ENCODE measurements at regions not wholly inside any gene's neighbourhood (a gene's known extent, or its start where the extent isn't known, plus 50 kb on each side); places are given as distances from the start of the nearest gene placed in this dataset.

GRCh38 chr5:173720286-173720952 is 104.0 kb upstream of the BOD1 start:
- H3K4me1 Mint-ChIP-seq: no peaks in the 10 kb centered on the region
- H3K4me3 Mint-ChIP-seq: no peak overlapping the region
- DNase-seq: no peak
- CTCF ChIA-PET: no interaction called here
- no peaks in the 10 kb centered on the region for H3K36me3 Mint-ChIP-seq
- no peaks in the 10 kb centered on the region for H3K9me3 Mint-ChIP-seq
- H3K27ac Mint-ChIP-seq: no peak overlapping the region
- H3K27me3 Mint-ChIP-seq: peaks cover 5% of the 10 kb centered on the region

- Mint-ChIP-seq H3K9me3 (no peaks in the 10 kb centered on the region), H3K4me3 (no peak overlapping the region), H3K36me3 (no peaks in the 10 kb centered on the region), H3K27ac (no peak overlapping the region), H3K27me3 (peaks cover 5% of the 10 kb centered on the region), H3K4me1 (no peaks in the 10 kb centered on the region)
- no peak for DNase-seq
- CTCF ChIA-PET: no interaction called here
These were observed 104.6 kb upstream of the BOD1 start for GRCh38 chr5:173720953-173721600.

GRCh38 chr5:173721601-173722232 is 105.3 kb upstream of the BOD1 start:
- Mint-ChIP-seq H3K9me3 (no peaks in the 10 kb centered on the region), H3K27ac (no peak overlapping the region), H3K4me1 (no peaks in the 10 kb centered on the region), H3K27me3 (no peaks in the 10 kb centered on the region), H3K36me3 (no peaks in the 10 kb centered on the region), H3K4me3 (no peak overlapping the region)
- DNase-seq: no peak
- CTCF ChIA-PET: no interaction called here

- Mint-ChIP-seq H3K27me3 (no peaks in the 10 kb centered on the region), H3K4me3 (no peak overlapping the region), H3K9me3 (no peaks in the 10 kb centered on the region), H3K27ac (no peak overlapping the region), H3K4me1 (no peaks in the 10 kb centered on the region), H3K36me3 (no peaks in the 10 kb centered on the region)
- no peak for DNase-seq
- CTCF ChIA-PET: no interaction called here
These were observed 110.6 kb upstream of the BOD1 start for GRCh38 chr5:173726846-173727557.

- Mint-ChIP-seq H3K4me1 (no peaks in the 10 kb centered on the region), H3K9me3 (no peaks in the 10 kb centered on the region), H3K27me3 (no peaks in the 10 kb centered on the region), H3K4me3 (no peak overlapping the region), H3K36me3 (no peaks in the 10 kb centered on the region), H3K27ac (no peak overlapping the region)
- CTCF ChIA-PET: no interaction called here
- DNase-seq: no peak
These were observed 111.7 kb upstream of the BOD1 start for GRCh38 chr5:173727839-173728778.

GRCh38 chr5:173729079-173729765 is 112.8 kb upstream of the BOD1 start:
- no peaks in the 10 kb centered on the region for H3K4me1 Mint-ChIP-seq
- H3K27me3 Mint-ChIP-seq: no peaks in the 10 kb centered on the region
- H3K27ac Mint-ChIP-seq: no peak overlapping the region
- no peaks in the 10 kb centered on the region for H3K36me3 Mint-ChIP-seq
- H3K9me3 Mint-ChIP-seq: no peaks in the 10 kb centered on the region
- CTCF ChIA-PET: no interaction called here
- DNase-seq: no peak
- no peak overlapping the region for H3K4me3 Mint-ChIP-seq

- Mint-ChIP-seq H3K27ac (no peak overlapping the region), H3K9me3 (no peaks in the 10 kb centered on the region), H3K27me3 (no peaks in the 10 kb centered on the region), H3K4me3 (no peak overlapping the region), H3K4me1 (no peaks in the 10 kb centered on the region), H3K36me3 (no peaks in the 10 kb centered on the region)
- CTCF ChIA-PET: no interaction called here
- DNase-seq: no peak
These were observed 114.3 kb upstream of the BOD1 start for GRCh38 chr5:173730632-173731298.

GRCh38 chr5:173733021-173733420 is 116.6 kb upstream of the BOD1 start:
- Mint-ChIP-seq H3K27me3 (no peaks in the 10 kb centered on the region), H3K36me3 (no peaks in the 10 kb centered on the region), H3K9me3 (no peaks in the 10 kb centered on the region), H3K27ac (no peak overlapping the region), H3K4me1 (no peaks in the 10 kb centered on the region), H3K4me3 (no peak overlapping the region)
- DNase-seq: no peak
- CTCF ChIA-PET: interaction anchor here (0.5 to 1.0 kb wide), 3 partner anchors 15 to 396 kb away, joined by 3 to 4 read pairs (median 3); no protein-coding TSS in a partner anchor

GRCh38 chr5:173733425-173733824 is 117.0 kb upstream of the BOD1 start:
- CTCF ChIA-PET: interaction anchor here (1.0 kb wide), 1 partner anchor 15 kb away, joined by 3 read pairs; no protein-coding TSS in a partner anchor
- H3K4me1 Mint-ChIP-seq: no peaks in the 10 kb centered on the region
- H3K4me3 Mint-ChIP-seq: no peak overlapping the region
- no peak overlapping the region for H3K27ac Mint-ChIP-seq
- DNase-seq: no peak
- H3K9me3 Mint-ChIP-seq: no peaks in the 10 kb centered on the region
- H3K36me3 Mint-ChIP-seq: no peaks in the 10 kb centered on the region
- no peaks in the 10 kb centered on the region for H3K27me3 Mint-ChIP-seq

GRCh38 chr5:173733831-173734501 is 117.5 kb upstream of the BOD1 start:
- Mint-ChIP-seq H3K9me3 (no peaks in the 10 kb centered on the region), H3K27ac (no peak overlapping the region), H3K36me3 (no peaks in the 10 kb centered on the region), H3K4me3 (no peak overlapping the region), H3K27me3 (no peaks in the 10 kb centered on the region), H3K4me1 (no peaks in the 10 kb centered on the region)
- CTCF ChIA-PET: interaction anchor here (1.0 kb wide), 1 partner anchor 15 kb away, joined by 3 read pairs; no protein-coding TSS in a partner anchor
- DNase-seq: no peak

- Mint-ChIP-seq H3K27me3 (no peaks in the 10 kb centered on the region), H3K4me1 (no peaks in the 10 kb centered on the region), H3K9me3 (no peaks in the 10 kb centered on the region), H3K27ac (no peak overlapping the region), H3K36me3 (no peaks in the 10 kb centered on the region), H3K4me3 (no peak overlapping the region)
- no peak for DNase-seq
- CTCF ChIA-PET: no interaction called here
These were observed 118.3 kb upstream of the BOD1 start for GRCh38 chr5:173734716-173735115.

- Mint-ChIP-seq H3K27me3 (no peaks in the 10 kb centered on the region), H3K9me3 (no peaks in the 10 kb centered on the region), H3K4me3 (no peak overlapping the region), H3K27ac (no peak overlapping the region), H3K4me1 (no peaks in the 10 kb centered on the region), H3K36me3 (no peaks in the 10 kb centered on the region)
- DNase-seq: no peak
- CTCF ChIA-PET: no interaction called here
These were observed 118.7 kb upstream of the BOD1 start for GRCh38 chr5:173735184-173735583.

Data from activated naive CD4-positive, alpha-beta T cell treated with anti-CD3 and anti-CD28 coated beads, Interleukin-2, amount 10 ng/mL, durations not matched to agents 7 days and 5 days (primary cell).